NCI-H82 (cell line): ENCODE measurements at regions not wholly inside any gene's neighbourhood (a gene's known extent, or its start where the extent isn't known, plus 50 kb on each side); places are given as distances from the start of the nearest gene placed in this dataset.
A peak's percentile ranks its signal among the peaks of the same experiment; 100 is the strongest.

ENCODE experiments used
- DNase-seq: peaks from one replicate; lab custom pipeline; 2025; lab: John Stamatoyannopoulos, UW

DNA sequence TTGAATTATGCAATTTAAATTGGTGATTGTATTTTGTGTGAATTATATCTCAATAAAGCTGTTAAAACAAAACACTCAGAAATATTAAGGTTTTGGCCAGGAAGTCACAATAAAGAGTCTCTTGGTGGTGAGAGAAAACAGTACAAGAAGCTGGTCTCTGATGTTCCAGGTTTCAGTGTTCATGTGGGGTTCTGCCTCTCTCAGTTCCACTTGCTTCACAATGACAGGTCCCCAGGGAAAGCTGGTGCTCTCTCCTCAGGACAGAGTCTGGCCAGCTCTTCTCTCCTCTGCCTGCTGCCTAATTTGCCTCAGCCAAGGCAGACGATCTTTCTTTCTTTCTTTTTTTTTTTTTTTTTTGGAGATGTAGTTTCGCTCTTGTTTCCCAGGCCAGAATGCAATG, 342.9 kb upstream of the PLXNA2 start:
- no peak for DNase-seq

DNA sequence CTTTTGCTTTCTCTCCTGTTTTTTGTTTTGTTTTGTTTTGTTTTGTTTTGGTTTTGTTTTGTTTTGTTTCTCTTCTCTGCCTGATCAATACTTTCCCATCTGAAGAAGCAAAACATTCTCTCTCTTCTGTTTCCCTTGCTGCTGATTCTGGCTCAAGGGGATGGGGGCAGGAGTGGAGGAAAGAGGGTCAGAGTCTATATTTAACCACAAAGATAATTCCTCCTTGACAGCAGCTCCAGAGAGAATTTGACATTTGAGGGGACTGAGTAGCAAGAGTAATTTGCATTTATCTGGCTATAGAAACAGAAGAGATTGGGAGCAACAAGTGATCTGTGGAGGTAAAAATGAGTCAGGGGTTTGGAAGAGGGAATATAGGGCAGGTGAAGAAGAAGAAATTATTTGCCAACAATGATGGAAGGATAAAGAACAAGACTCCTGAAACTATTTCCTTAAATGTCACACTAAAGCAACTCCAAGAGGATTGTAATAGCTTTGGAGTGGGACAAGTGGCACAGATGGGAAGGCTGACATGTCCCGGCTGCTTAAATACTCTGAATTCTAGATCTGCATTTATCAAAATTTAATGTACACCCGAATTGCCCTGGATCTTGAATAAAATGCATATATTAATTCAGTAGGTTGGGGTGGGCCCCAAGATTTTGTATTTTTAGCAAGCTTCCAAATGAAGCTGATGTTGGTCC, 349.3 kb upstream of the PLXNA2 start:
- no peak for DNase-seq

DNA sequence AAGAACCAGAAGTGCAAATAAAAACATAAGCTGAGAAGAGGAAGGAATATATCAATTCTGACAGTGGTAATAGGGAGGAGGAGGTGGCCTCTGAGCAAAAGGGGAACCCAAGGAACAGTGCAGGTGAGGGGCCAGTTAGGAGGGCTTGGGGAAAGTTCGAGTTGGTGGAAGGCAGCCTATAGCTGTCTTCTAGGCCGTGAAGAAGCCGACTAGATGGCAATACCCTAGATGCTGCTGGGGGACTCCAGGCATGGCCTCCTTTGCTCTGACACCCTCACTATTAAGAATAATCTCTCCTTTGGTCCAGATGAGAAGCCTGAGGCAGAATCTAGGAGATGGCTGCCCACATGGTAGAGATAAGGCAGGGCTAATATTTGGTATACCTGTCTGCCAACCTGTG, 351.1 kb upstream of the PLXNA2 start:
- DNase-seq: no peak

DNA sequence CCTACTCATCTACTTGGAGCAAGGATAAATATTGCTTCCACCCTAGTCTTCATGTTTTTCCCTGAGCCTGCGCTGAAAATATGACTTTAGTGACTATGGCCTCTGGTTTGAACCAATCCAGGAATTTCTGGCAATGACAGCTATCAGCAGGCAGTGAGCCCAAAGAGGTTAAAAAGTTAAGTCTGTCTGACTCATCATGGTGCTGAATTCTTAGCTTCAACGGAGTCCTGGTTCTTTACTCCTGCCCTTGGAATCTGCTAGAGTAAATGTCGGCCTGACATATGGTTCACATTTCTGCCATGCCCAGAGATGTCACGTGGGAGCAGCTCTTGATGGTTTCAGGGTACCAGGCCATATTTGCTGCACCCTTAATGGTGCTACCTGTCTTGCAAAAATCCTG, 351.6 kb upstream of the PLXNA2 start:
- no peak for DNase-seq

DNA sequence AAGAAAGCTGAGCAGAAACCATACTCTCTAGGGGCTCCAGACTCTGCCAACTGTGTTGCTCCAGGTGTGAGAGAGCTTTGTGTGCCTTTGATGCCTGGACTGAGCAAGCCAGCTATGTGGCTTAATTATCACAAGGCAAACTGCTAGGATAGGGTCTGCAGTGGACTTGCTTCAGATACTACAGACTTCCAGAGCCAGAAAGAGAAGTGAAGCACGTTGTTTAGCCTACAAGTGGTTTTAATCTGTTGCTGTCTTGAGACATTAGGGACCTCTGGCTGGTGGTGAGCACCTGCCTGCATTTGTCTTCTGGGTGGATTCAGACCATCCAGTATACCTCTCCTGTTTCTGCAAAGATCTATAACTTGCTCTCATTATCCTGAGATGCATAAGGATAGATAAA, 353.4 kb upstream of the PLXNA2 start:
- peak; percentile 10 for DNase-seq

DNA sequence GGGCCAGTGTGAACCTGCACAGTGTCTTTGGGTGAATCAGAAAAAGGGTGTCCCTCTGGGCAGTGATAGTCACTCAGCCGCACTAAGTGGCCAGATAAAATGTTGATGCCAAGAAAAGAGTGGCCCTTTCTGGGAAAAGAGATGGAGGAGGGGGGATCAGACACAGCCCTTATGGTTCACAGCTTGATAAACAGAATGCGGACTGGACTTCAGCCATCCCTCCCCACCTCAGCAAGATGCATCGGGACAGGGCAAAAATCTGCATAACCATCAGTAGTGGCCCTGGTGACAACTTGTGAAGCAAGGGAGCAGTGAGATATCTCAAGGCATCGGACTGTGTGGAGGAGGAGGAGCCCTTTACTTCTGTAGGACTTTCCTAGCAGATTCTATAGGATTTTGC, 353.8 kb upstream of the PLXNA2 start:
- DNase-seq: no peak

DNA sequence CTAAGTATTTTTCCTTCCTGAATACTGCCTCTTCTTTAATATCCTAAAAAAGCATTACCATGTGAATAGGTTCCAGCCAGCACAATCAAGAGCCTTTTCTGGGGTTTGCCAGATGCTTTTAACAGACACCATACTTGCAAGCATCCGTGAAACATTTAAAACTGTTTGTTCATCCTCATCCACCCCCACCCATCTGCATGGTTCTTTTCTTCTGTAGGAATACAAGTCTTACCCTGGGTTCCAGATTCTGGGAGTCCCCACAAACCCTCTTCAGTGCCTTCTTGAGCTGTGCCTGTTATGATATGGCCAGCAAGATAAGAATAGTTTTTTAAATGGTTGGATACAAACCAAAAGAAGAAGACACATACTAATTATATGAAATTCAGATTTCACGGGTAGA, 354.9 kb upstream of the PLXNA2 start:
- DNase-seq: no peak

DNA sequence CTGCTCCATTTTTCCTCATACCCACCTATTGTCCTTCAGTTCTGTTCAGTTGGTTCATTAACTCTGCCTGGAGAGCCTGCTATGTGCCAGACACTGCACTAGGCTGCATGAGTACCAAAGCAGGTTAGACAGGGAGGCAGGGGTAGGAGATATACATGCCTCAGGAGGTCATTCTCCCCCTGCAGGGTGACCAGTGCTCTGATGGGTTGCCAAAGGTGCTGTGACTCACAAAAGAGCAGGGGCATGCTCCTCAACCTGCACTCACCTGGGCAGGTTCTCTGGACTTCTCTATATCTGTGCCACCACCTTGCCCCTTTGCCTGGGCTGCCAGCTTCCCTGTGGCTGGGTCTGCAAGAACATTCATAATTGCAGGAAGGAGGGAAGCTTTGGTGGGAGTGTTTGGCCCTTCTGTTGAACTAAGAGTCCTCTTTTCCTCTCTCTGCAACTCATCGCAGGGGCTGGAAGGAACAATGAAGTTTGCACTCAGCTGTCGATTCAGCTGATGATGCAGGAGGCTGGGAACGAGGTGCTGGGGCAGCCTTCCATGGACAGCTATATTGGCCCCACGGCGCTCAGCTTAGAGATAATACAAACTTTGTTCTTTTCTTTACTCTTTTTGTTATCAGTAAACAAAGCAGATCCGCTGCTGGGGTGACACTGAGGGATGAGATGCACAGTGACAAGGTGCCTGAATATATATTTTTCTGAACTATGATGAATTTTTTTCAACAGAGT, 356.4 kb upstream of the PLXNA2 start:
- no peak for DNase-seq

DNA sequence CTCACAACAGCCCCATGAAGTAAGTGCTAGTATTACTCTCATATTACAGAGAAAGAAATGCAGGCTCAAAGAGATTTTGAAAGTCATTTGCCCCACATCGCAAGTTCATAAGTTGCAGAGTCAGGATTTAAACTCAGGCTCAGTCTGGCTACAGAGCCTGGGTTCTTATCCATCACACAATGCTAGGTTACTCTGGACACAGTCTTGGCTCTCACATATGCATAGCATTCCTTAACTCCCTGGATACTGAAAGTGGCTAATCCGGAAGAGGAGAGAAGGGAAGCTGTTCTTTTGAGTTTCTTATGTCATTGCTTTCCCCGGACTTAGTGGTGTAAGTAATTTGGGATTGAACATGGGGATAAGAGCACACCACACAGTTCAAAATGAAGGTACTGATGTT, 357.4 kb upstream of the PLXNA2 start:
- DNase-seq: no peak

DNA sequence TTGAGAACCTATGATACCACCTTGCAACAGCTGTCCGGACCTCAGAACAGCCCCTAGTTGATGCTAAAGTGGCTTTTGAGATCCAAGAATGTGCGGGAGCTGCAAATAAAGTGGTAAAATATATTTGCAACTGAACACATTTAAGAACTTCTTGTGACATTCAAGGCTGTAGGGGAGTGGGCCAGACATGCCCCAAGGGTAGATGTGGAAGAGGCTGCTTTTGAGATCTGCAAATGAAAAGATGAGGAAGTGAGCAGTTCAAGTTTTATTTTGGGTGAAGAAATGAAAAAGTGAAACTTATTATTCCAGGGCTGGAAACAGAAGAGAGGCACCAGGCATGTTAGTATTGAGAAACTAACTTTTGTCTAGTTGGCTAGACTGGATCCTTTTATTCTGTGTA, 359.5 kb upstream of the PLXNA2 start:
- no peak for DNase-seq

DNA sequence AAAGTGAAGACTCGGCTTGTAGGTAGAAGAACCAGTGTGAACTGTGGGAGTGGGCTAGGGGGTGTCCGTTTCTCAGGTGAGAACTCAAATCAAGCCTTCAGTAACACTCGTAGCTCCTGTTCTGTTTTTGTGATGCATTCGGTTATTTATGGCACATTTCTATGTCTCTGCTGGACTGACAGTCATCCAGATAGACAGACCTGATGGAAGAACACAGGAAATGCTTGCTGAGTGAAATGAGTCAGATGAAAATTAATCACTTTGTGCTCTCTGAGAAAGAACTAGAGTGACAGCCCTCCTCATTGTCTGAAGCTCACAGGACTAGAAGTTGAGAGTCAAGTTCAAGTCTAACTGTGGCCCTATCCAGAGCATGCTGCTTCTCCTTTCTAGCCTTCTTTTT, 360.1 kb upstream of the PLXNA2 start:
- DNase-seq: no peak

DNA sequence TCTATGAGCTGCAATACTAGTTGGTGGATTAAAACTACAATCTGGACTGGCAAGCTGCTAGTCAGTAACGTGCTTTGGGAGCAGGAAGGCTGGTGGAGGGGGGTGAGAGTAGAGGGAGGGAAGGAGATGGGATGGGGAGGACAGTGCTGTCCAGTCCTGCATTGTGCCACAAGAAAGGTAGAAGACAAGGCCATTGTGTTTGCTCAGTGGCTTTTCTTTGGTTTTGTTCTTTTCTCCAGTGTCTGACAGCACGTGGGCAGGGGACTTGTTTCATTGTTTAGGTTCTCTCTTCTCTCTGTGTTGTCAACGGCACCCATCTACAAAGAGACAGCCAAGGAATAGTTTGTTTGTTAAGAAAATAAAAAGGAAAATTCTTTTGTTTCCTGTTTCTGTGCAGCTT, 362.8 kb upstream of the PLXNA2 start:
- peak; percentile 44 for DNase-seq

DNA sequence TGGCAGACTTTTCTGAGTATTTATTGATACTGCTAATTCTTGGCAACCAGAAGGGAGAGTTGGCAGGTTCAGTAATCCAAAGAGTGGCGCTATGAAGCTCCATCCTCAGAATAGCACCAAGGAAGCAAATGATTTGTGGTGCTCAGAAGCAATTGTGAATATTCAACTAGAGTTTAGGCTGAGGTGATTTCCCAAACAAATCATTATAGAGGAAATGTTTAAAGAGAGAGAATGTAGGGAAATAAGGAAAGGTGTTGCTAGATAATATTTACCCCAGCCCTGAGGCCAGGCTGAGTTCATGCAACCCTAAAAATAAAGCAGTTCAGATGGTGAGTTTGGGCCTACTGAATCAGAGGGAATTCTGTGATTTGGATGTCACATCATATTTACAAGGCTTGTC, 363.4 kb upstream of the PLXNA2 start:
- DNase-seq: no peak

DNA sequence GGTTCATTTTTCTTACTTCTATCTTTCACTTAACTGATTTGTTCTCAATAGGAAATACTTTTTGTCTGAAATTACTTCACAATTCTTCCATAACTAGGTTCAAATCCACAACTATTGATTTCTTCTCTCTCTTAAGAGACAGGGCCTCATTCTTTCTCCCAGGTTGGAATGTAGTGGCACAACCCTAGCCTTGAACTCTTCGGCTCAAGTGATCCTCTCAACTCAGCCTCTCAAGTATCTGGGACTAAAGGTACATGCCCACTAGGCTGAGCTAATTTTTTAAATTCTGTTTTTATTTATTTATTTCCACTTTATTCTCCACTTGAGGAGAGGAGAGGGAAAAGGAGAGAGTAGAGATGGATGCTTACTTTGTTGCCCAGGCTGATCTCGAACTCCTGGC, 370.4 kb upstream of the PLXNA2 start:
- no peak for DNase-seq

DNA sequence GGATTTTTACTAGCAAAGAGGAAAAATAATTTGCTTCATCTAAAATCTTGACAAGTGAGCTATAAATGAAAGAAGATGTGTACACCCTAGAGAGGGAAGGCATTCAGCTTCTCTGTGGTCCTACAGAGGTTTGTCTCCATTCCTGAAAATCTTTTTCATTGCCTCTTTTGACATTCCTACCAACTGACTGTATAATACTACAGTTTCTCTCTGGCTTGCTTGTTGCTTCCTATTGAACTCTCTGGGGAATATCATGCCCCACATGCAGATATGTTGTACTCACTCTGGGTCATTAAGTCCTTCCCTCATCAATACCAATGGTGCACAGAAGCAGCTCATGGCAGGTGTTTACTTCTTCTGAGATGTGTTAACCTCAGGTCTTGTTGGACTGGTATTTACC, 371.2 kb upstream of the PLXNA2 start:
- no peak for DNase-seq

DNA sequence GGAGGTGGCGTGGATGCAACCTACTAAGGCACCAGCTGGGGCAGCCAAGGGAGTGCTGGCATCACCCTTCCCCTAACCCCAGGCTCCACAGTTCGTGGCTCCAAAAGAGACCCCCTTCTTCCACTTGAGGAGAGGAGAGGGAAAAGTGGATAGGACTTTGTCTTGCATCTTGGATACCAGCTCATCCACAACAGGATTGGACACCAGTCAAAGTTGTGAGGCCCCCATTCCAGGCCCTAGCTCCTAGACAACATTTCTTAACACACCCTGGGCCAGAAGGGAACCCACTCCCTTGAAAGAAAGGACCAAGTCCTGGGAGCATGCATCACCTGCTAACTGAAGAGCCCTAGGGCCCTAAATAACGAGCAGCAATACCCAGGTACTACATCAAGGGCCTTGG, 372.6 kb upstream of the PLXNA2 start:
- no peak for DNase-seq

DNA sequence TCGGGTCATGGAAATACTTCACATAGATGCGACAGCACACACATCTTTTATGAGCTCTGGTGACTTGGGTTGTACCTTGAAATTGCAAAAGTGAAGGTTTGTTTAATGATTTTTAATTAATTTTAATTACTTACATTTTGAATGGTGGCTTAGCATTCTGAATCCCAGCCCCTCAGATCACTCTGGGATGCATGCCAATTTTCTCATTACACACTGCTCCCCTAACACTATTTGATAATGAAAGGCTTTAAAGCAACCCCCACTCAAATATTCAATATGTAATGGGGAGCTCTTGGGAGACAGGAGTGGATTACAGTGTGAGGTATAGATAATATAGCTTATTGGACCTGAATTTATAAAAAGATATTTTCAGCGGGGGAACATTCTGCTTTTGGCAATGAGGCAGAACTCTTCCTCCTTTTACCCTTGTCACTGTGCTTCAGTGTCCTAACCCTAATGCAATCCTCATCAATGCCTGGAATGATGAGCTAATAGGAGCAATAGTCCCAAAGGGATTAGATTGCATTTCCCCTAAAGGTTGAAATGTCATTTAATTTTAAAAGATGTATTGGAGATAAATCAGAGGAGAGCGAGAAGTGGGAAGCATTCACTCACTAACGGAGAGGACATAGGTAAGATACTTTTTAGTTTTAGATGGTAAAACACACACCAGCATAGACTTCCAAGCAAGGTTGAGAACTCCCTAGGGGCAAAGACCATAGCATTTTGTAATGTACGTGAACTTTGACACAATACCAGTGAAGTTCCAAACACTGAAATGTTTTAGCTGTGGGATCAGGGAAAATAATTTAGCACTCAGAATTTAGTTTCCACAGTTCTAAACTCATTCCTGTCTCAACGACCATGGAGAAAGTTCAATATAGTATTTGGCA, 384.1 kb upstream of the PLXNA2 start:
- no peak for DNase-seq

DNA sequence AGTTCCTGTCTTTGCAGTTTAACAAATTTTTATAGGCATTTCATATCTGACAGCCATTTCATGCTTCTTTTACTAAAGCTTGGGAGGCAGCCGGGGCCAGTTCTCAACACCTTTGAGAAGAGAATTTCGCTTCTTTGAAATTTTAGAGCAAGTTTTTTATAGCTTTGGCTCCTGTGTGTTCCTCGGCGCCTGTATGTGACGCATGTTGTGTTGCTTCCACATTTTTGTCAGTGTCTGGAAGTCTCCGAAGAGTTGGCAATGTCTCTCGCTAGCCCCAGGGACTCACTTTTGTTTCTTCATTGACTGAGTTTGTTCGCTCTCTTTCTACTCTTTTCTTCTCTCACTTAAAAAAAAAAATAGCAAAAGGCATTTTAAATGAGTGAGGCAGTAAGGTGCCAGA, 386.9 kb upstream of the PLXNA2 start:
- DNase-seq: no peak

DNA sequence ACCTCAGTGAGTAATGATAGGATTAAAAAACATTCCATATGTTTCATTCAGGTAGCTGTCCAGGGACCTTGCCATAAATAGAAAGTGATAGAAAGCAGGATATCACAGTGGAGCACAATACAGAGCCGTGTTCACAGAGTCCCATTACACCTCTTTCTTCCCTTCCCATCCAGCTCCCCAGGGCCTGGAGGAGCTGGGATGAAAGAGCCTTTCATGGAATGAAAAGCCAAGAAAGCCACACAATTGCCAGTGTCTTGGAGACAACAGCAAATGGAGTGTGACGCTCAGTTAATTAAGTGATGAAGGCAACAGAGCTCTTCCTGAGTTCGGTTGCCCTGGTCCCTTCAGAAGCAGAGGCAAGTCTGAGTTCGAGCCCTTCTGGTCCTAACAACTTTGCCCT, 387.3 kb upstream of the PLXNA2 start:
- DNase-seq: no peak

DNA sequence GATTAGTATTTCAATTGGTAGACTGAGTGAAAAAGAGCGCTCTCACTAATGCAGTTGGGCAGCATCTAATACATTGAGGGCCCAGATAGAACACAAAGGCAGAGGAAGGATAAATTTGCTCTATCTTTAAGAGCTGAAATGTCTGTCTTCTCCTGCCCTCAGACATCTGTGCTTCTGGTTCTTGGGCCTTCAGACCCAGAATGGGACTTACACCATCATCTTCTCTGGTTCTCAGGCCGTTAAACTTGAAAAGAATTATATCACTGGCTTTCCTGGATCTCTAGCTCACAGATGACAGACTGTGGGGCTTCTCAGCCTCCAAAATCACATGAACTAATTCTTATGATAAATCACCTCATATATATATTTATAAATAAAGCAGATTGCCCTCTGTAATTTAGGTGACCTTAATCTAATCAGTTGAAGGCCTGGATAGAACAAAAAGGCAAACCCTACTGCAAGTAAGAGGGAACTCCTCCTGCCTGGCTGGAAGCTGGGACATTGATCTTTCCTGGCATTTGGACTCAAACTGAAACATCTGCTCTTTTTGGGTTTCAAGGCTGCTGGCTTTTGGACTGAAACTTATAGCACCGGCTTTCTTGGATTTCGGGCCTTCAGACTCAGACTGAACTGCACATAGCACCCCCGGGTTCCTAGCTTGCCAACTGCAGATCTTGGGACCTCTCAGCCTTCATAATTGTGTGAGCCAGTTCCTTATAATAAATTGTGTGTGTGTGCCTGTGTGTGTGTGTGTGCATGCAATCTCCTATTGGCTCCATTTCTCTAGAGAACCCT, 390.4 kb upstream of the PLXNA2 start:
- no peak for DNase-seq

DNA sequence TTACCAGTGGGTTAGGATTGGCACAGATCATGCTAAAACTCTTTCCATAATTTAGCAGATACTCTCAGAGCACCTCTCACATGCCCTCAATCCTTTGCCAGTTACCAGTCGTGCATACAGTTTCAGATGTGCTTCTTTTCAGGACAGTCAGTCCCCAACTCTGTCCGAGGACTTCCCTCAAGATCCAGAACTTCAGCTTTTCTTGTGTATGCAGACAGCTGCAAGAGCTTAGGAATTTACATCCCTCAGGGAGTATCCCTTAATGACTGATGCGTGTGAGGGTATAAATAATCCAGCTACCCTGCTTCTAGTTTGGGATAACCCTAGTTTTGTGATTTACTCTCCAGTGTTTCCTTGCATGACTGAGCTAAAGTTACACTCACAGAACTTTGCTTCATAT, 393.0 kb upstream of the PLXNA2 start:
- DNase-seq: no peak

DNA sequence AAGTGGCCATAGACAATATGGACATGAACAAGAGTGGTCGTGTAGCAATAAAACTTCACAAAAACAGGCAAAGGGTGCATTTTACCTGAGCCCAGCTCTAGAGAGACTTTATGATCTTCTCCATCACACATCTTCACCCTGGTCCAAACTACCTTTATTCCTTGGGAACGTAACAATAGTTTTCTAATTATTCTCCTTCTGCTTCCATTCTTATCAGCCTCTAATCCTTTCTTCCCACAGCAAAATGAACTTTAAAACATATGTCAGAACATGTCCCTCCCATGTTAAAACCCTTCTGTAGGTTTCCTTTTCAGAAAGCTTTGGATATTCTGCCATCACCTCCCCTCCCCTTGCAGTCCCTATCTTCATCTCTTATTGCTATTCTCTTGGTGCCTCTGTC, 395.2 kb upstream of the PLXNA2 start:
- no peak for DNase-seq
